GM12878 (cell line): ENCODE measurements at regions not wholly inside any gene's neighbourhood (a gene's known extent, or its start where the extent isn't known, plus 50 kb on each side); places are given as distances from the start of the nearest gene placed in this dataset.

Experiments
- ATAC-seq: fragments of 200-7000 bp; cut with Tn5 transposase; 3 replicates; pipeline ENCODE4 v1.9.1; 2020; ENCODE audit warnings: mild to moderate bottlenecking, moderate library complexity
- BruUV-seq: library from RNA; stranded (reverse); fragments of 400-500 nt; replicated peaks from 2 replicates; lab custom pipeline; 2021; lab: Mats Ljungman, UMichigan
- CTCF ChIA-PET: fragments of 300-600 bp; sonication (Branson Sonifier 250); formaldehyde crosslinking; extraction: SDS; loops from one replicate; lab custom pipeline; 2021; ENCODE audit warnings: inconsistent platforms; lab: Yijun Ruan, JAX
- POLR2A ChIA-PET: fragments of 350-600 bp; formaldehyde crosslinking; extraction: SDS; loops from one replicate; lab custom pipeline; 2021; ENCODE audit warnings: inconsistent platforms; lab: Charles Lee
- RAD21 ChIA-PET: fragments of 300-600 bp; sonication (Branson Sonifier 250); formaldehyde crosslinking; loops from one replicate; lab custom pipeline; 2023; ENCODE audit warnings: antibody characterized with exemption; ENCODE audit not compliant: unreplicated experiment; lab: Charles Lee
- SMC1A ChIA-PET: fragments of 300-600 bp; sonication (Branson Sonifier 250); formaldehyde crosslinking; loops from one replicate; lab custom pipeline; 2023; ENCODE audit not compliant: unreplicated experiment, uncharacterized antibody; lab: Charles Lee
- DNase-seq: peaks from one replicate; pipeline ENCODE4 v3.0.0-alpha.2; 2011; ENCODE audit warnings: low read depth, low spot score
- FAIRE-seq: peaks from 3 replicates; lab custom pipeline; 2011; peaks lifted over from hg19 to GRCh38; lab: Jason Lieb, UNC
- H2AFZ ChIP-seq: 2 replicates; pipeline ENCODE4 v1.6.0; 2011; ENCODE audit warnings: low read depth, low read length, control low read depth; ENCODE audit not compliant: control insufficient read depth
- H3K27ac ChIP-seq: 2 replicates; pipeline ENCODE4 v1.5.1; 2011; ENCODE audit warnings: control low read depth; ENCODE audit not compliant: control insufficient read depth, insufficient read depth
- H3K27me3 ChIP-seq, 2 experiments: replicated peaks in 1 of 2; 2 replicates each; pipeline versions ENCODE4 v1.6.0 to v1.6.1; 2011; ENCODE audit warnings: low read length in 1 of 2; ENCODE audit not compliant: control insufficient read depth in 2 of 2, insufficient read depth in 2 of 2
- H3K36me3 ChIP-seq, 2 experiments: 2 replicates each; pipeline ENCODE4 v1.5.1; 2011; ENCODE audit warnings: low read length in 1 of 2; ENCODE audit not compliant: control insufficient read depth in 2 of 2, insufficient read depth in 2 of 2
- H3K4me1 ChIP-seq: 2 replicates; pipeline ENCODE4 v1.6.1; 2011; ENCODE audit warnings: mild to moderate bottlenecking, low read length, moderate library complexity, mixed read lengths; ENCODE audit not compliant: control insufficient read depth, insufficient read depth
- H3K4me2 ChIP-seq: 2 replicates; pipeline ENCODE4 v1.6.0; 2011; ENCODE audit warnings: control low read depth; ENCODE audit not compliant: control insufficient read depth, insufficient read depth
- H3K4me3 ChIP-seq: fragments of 200-600 bp; sonication (generic); 2 replicates; pipeline ENCODE4 v1.5.1; 2016
- H3K79me2 ChIP-seq: 2 replicates; pipeline ENCODE4 v1.6.0; 2011; ENCODE audit warnings: low read length; ENCODE audit not compliant: control insufficient read depth, insufficient read depth
- H3K9ac ChIP-seq: 2 replicates; pipeline ENCODE4 v1.8.0; 2011; ENCODE audit warnings: low read length, control low read depth, mixed read lengths; ENCODE audit not compliant: control insufficient read depth, insufficient read depth
- H3K9me3 ChIP-seq: replicated peaks from 3 replicates; pipeline ENCODE4 v1.5.1; 2011; ENCODE audit warnings: mild to moderate bottlenecking, low read length; ENCODE audit not compliant: control insufficient read depth, insufficient read depth
- H4K20me1 ChIP-seq: 2 replicates; pipeline ENCODE4 v1.6.0; 2011; ENCODE audit not compliant: control insufficient read depth, insufficient read depth
- ATF2 ChIP-seq: IDR thresholded peaks from 2 replicates; pipeline ENCODE4 v1.6.1; 2012; ENCODE audit warnings: low read length, inconsistent platforms
- CHD4 ChIP-seq: fragments of 200-600 bp; sonication (generic); IDR thresholded peaks from 2 replicates; pipeline ENCODE4 v1.6.1; 2016; ENCODE audit warnings: mild to moderate bottlenecking
- ETV6 ChIP-seq, 2 experiments: fragments of 450-650 bp in 1 of 2; IDR thresholded peaks in 1 of 2; conservative IDR thresholded peaks in 1 of 2; 2 replicates each; pipeline ENCODE4 v1.6.1; 2014; ENCODE audit warnings: antibody characterized with exemption in 1 of 2, borderline replicate concordance in 1 of 2, low read depth in 1 of 2, mild to moderate bottlenecking in 1 of 2, moderate library complexity in 1 of 2
- GABPA ChIP-seq: IDR thresholded peaks from 2 replicates; pipeline ENCODE4 v1.6.1; 2014; ENCODE audit warnings: antibody characterized with exemption, low read depth, mild to moderate bottlenecking, inconsistent platforms
- JUND ChIP-seq: IDR thresholded peaks from 2 replicates; pipeline ENCODE4 v1.6.1; 2012; ENCODE audit warnings: low read depth, mild to moderate bottlenecking, low read length, improper control_type of control experiment, moderate library complexity
- NFYA ChIP-seq: IDR thresholded peaks from 2 replicates; pipeline ENCODE4 v1.6.1; 2011; ENCODE audit warnings: low read depth, mild to moderate bottlenecking, low read length, improper control_type of control experiment, borderline replicate concordance
- RAD21 ChIP-seq: IDR thresholded peaks from 2 replicates; pipeline ENCODE4 v1.6.1; 2011; ENCODE audit warnings: mild to moderate bottlenecking, low read depth, low read length, moderate library complexity; ENCODE audit not compliant: insufficient read depth
- RB1 ChIP-seq: fragments of 450-650 bp; formaldehyde crosslinking; IDR thresholded peaks from 2 replicates; pipeline ENCODE4 v1.6.1; 2017; ENCODE audit warnings: mild to moderate bottlenecking, borderline replicate concordance
- SREBF1 ChIP-seq: IDR thresholded peaks from 2 replicates; pipeline ENCODE4 v1.6.1; 2012; ENCODE audit warnings: mild to moderate bottlenecking, low read length
- YBX1 ChIP-seq: fragments of 450-650 bp; IDR thresholded peaks from 2 replicates; pipeline ENCODE4 v1.6.1; 2016; ENCODE audit warnings: antibody characterized with exemption
- ZNF24 ChIP-seq: fragments of 450-650 bp; IDR thresholded peaks from 2 replicates; pipeline ENCODE4 v1.6.1; 2017; ENCODE audit warnings: antibody characterized with exemption, mild to moderate bottlenecking
- ZNF274 ChIP-seq: IDR thresholded peaks from one replicate; pipeline ENCODE4 v1.8.0; 2011; ENCODE audit not compliant: insufficient read length, insufficient read depth
- WGBS: methylation state at CpG from one replicate; pipeline ENCODE4 v1.1.6; 2016; ENCODE audit warnings: low lambda C conversion rate; ENCODE audit not compliant: insufficient replicate concordance, insufficient coverage; ENCODE audit errors: missing lambda C conversion rate; 5-methylcytosine and 5-hydroxymethylcytosine counted together
- in situ Hi-C: fragments of 300-500 bp; cut with MboI; formaldehyde crosslinking; loops from 9 replicates; pipeline ENCODE4 v1.14.3; 2018; ENCODE audit warnings: mixed read lengths
- intact Hi-C: fragments of 100-400 bp; cut with micrococcal nuclease; formaldehyde crosslinking; loops from one replicate; pipeline ENCODE4 v1.14.2; 2022; ENCODE audit not compliant: unreplicated experiment
- TF ChIP-seq, protein P1 (sequence below): IDR thresholded peaks from 2 replicates; pipeline ENCODE4 v1.6.1; 2011; ENCODE audit warnings: borderline replicate concordance, low read depth, mild to moderate bottlenecking, moderate library complexity, mixed read lengths, low read length; ENCODE audit not compliant: insufficient read depth; ENCODE audit errors: extremely low read length
- TF ChIP-seq, protein P2 (sequence below): fragments of 150-350 bp; IDR thresholded peaks from 2 replicates; pipeline ENCODE4 v1.6.1; 2016; ENCODE audit warnings: low read depth, low read length

DNA sequence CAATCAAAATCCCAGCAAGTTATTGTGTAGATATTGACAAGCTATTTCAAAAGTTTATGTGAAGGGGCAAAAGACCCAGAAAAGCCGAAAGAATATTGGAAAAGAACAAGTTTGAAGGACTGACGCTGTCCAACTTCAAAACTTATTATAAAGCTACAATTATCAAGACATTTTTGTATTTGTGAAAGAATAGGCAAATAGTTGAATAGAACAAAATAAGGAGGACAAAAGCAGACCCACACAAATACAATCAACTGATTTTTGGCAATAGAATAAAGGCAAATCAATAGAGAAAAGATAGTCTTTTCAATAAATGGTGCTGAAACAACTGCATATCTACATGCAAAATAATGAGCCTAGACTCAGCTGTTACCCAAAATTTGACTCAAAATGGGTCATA, 807.7 kb upstream of the CDH6 start:
- no peaks in the 10 kb centered on the region for H3K27me3 ChIP-seq
- in situ Hi-C loops, result no loop called here
- no peak overlapping the region for H3K4me2 ChIP-seq
- no peak overlapping the region for H3K27ac ChIP-seq
- H4K20me1 ChIP-seq, result no peaks in the 10 kb centered on the region
- H3K36me3 ChIP-seq, result no peaks in the 10 kb centered on the region
- H3K4me1 ChIP-seq, result no peaks in the 10 kb centered on the region
- H3K9ac ChIP-seq, result no peak overlapping the region
- POLR2A ChIA-PET, result no interaction called here
- H3K9me3 ChIP-seq, result no peaks in the 10 kb centered on the region
- H3K4me3 ChIP-seq, result no peak overlapping the region
- no peak for FAIRE-seq
- TF ChIP-seq JUND, result no peak
- no peak for TF ChIP-seq SREBF1
- no peak for TF ChIP-seq RB1
- TF ChIP-seq GABPA, result no peak
- TF ChIP-seq CHD4, result no peak
- no peak for TF ChIP-seq RAD21
- TF ChIP-seq ATF2, result no peak
- TF ChIP-seq, protein P1, sequence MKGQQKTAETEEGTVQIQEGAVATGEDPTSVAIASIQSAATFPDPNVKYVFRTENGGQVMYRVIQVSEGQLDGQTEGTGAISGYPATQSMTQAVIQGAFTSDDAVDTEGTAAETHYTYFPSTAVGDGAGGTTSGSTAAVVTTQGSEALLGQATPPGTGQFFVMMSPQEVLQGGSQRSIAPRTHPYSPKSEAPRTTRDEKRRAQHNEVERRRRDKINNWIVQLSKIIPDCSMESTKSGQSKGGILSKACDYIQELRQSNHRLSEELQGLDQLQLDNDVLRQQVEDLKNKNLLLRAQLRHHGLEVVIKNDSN, result no peak
- no peak for TF ChIP-seq ZNF274
- TF ChIP-seq ETV6 (conservative IDR thresholded peaks at IDR 0.05 in 1 of 2, IDR thresholded peaks at IDR 0.05 in 1 of 2; ENCODE audit: borderline replicate concordance in 1 of 2, low read depth in 1 of 2), result no peak
- no peak for TF ChIP-seq YBX1
- TF ChIP-seq, protein P2, sequence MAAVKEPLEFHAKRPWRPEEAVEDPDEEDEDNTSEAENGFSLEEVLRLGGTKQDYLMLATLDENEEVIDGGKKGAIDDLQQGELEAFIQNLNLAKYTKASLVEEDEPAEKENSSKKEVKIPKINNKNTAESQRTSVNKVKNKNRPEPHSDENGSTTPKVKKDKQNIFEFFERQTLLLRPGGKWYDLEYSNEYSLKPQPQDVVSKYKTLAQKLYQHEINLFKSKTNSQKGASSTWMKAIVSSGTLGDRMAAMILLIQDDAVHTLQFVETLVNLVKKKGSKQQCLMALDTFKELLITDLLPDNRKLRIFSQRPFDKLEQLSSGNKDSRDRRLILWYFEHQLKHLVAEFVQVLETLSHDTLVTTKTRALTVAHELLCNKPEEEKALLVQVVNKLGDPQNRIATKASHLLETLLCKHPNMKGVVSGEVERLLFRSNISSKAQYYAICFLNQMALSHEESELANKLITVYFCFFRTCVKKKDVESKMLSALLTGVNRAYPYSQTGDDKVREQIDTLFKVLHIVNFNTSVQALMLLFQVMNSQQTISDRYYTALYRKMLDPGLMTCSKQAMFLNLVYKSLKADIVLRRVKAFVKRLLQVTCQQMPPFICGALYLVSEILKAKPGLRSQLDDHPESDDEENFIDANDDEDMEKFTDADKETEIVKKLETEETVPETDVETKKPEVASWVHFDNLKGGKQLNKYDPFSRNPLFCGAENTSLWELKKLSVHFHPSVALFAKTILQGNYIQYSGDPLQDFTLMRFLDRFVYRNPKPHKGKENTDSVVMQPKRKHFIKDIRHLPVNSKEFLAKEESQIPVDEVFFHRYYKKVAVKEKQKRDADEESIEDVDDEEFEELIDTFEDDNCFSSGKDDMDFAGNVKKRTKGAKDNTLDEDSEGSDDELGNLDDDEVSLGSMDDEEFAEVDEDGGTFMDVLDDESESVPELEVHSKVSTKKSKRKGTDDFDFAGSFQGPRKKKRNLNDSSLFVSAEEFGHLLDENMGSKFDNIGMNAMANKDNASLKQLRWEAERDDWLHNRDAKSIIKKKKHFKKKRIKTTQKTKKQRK, result no peak
- no peak for TF ChIP-seq ZNF24
- TF ChIP-seq NFYA, result no peak
- TF ChIP-seq, all 136 proteins: peak for 0
- ATAC-seq (no peak), DNase-seq (no peak)
- H2AFZ ChIP-seq, result no peak overlapping the region
- ChIA-PET CTCF (interaction anchor here (1.2 kb wide), 1 partner anchor 345 kb away, joined by 3 read pairs; no protein-coding TSS in a partner anchor), RAD21 (no interaction called here), SMC1A (interaction anchor here (1.0 to 1.3 kb wide), 2 partner anchors 10 to 16 kb away, joined by 3 to 4 read pairs; no protein-coding TSS in a partner anchor)
- H3K79me2 ChIP-seq, result no peaks in the 10 kb centered on the region
- intact Hi-C loops, result no loop called here
- WGBS, result 23% methylated on average over 2 of the region's 2 CpGs
- BruUV-seq, result no TSS peak
